HG02588 (cell line): ENCODE measurements at regions not wholly inside any gene's neighbourhood (a gene's known extent, or its start where the extent isn't known, plus 50 kb on each side); places are given as distances from the start of the nearest gene placed in this dataset.

Experiments used
- ATAC-seq: cut with Tn5 transposase; IDR thresholded peaks from one replicate; pipeline ENCODE4 v1.9.1; 2021; ENCODE audit warnings: mild to moderate bottlenecking, moderate library complexity; ENCODE audit not compliant: unreplicated experiment

GRCh38 chr13:59495936-59496512, 667.7 kb downstream of the DIAPH3 start:
- no peak for ATAC-seq

GRCh38 chr13:59497621-59498247, 666.0 kb downstream of the DIAPH3 start:
- no peak for ATAC-seq

DNA sequence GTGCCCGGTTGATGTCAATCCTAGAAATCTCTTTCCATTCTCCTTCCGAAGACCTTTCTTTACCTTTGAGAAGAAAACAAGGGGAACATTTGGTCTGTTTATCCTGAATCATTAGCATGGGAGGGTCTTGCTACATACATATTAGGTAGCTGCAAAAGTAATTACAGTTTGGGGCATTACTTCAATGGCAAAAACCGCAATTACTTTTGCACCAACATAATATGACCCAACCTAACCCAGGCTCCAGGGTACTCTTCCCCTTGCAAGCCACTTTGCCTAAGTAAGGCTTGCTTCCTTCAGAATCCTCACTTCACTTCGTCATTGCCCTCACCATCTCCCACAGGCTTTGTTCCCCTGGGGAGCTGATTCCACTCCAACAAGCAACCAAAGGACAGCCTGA, 662.7 kb downstream of the DIAPH3 start:
- ATAC-seq, result no peak

GRCh38 chr13:59504407-59504806, 659.3 kb downstream of the DIAPH3 start:
- ATAC-seq, result no peak

DNA sequence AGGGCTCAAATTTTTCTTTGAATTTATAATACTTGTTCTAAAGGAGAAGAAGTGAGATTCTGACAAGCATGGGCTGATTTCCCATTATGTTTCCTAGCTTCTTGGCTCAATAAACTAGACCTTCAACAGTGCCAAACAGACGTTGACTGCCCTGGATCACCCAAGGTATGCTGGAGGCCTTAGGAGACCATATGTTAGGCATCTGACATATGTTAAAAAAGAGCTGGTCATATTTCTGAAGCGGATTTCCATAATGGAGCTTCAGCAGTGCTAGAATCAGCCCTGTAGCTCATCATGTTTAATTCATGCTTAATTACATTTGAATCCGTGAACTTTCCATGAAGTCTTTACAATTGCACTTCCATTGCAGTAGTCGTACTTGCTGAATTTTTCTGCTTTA, 653.3 kb downstream of the DIAPH3 start:
- ATAC-seq, result no peak

- ATAC-seq, result no peak
Measured at GRCh38 chr13:59513686-59514085, 650.0 kb downstream of the DIAPH3 start.

DNA sequence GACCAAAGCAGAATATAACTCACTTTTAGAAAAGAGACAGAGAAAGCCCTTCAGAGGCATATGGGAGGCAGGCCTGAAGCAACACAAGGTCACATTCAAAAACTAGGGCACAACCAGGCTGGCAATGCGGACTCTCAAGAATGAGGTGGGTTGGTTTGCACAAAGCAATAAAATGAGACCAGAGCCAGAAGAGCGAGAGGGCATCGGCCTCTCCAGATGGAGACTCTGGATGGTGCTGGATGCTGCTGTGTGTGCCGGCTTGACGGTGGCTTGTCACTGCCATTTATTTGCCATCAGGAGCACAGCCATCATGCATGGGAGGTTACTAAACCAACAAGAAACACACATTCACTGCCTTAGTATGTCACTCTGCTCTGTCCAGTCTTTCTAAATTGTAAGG, 649.4 kb downstream of the DIAPH3 start:
- no peak for ATAC-seq

- no peak for ATAC-seq
Measured at GRCh38 chr13:59519819-59520218, 643.9 kb downstream of the DIAPH3 start.

DNA sequence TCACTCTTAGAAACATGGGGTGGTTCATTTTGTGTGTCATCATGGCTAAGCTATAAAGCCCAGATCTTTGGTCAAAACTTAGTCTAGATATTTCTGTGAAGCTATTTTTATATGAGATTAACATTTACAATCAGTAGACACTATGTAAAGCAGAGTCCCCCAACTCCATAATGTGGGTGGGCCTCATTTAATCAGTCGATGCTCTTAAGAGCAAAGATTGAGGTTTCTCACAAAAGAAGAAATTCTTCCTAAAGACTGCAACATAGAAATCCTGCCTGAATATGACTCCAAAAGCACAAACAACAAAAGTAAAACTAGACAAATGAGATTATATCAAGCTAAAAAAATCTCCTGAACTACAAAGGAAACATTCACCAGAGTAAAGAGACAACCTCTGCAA, 642.2 kb downstream of the DIAPH3 start:
- no peak for ATAC-seq

DNA sequence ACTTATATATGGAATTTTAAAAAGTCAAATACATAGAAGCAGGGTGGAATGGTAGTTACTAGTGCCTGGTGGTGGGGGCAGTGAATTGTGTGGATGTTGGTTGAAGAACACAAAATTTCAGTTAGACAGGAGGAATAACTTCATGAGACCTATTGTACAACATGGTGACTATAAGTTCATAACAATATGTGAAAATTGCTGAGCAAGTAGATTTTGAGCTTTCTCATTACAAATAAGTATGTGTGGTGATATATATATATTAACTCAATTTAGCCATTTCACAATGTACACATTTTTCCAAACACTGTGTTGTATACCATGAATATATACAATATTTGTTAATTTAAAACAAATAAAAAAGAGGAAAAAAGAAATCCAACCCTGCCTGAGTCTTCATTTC, 641.1 kb downstream of the DIAPH3 start:
- no peak for ATAC-seq

DNA sequence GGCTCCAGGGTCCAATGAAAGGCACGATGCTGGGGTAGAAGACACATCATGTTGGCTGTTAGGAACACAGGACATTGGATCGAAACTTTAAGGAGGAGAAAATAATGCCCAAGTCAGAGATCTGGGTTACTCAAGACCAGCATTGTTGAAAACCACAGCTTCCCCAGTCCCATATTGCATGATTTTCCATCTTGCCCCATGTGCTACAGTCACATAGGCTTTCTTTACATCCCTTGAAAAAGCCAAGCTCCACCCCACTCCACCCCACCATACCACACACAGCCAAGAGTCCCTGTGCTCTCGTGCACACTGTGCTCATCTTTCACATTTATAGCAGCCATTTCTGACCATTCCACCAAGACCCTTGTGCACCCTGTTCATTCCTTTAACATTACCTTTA, 636.2 kb downstream of the DIAPH3 start:
- ATAC-seq, result no peak

- ATAC-seq, result no peak
Measured at GRCh38 chr13:59531571-59532091, 632.1 kb downstream of the DIAPH3 start.

DNA sequence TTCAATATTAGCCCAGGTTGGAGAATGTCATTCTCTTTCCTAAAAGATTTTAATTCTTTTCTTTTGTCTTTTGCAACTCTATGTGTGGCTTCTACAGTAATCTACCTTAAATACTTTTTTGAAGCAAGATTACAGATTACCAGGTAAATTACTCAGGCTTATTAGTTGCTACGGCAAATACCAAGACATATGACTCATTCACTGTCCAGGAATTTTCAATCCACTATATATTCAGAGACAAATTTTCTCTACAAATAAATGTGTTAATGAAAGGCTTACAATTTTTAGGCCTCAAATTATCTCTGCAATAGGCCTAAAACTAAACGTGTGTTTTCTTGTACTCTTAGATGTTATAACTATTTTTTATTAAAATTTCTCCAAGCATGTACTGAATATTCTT, 631.3 kb downstream of the DIAPH3 start:
- ATAC-seq, result no peak

- no peak for ATAC-seq
Measured at GRCh38 chr13:59533561-59534555, 629.9 kb downstream of the DIAPH3 start.

- ATAC-seq, result no peak
Measured at GRCh38 chr13:59534806-59535205, 628.9 kb downstream of the DIAPH3 start.

GRCh38 chr13:59537500-59537899, 626.2 kb downstream of the DIAPH3 start:
- ATAC-seq, result no peak

- ATAC-seq, result no peak
Measured at GRCh38 chr13:59538512-59538911, 625.2 kb downstream of the DIAPH3 start.

- no peak for ATAC-seq
Measured at GRCh38 chr13:59542303-59542702, 621.4 kb downstream of the DIAPH3 start.

- ATAC-seq, result no peak
Measured at GRCh38 chr13:59543418-59543817, 620.3 kb downstream of the DIAPH3 start.

DNA sequence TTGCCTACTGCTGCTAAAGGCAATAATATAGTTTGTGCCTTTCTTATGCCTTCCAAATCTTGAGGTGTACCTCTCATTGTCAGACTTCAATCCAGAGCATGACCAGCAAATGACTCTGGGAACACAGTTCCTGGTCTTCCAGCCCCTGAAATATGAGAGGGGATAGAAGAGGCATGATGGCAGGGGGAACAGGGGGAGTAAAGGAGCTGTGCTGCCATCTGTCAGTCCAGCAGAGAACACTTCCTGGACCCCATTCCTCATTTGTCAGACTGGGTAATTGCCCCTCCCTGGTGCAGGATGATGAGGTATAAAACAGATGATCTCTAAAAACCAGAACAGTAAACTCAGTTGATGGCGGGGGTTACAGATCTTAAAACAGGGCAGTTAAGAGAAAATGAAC, 618.7 kb downstream of the DIAPH3 start:
- no peak for ATAC-seq

DNA sequence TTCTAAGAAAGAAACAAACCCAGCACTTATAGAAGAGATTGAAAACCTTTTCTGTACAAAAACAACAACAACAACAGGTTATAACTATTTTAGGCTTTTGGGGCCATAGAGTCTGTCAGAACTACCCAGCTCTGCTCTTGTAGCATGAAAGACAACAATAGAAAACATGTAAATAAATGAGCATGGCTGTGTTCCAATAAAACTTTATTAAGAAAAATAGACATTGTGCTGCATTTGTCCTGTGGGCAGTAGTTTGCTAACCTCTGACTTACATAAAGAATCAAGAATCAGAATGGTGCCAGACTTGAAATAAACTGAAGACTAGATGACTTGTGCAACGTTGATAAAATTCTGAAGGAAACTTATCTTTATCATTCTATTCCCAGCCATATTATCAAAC, 617.5 kb downstream of the DIAPH3 start:
- no peak for ATAC-seq

GRCh38 chr13:59547950-59548349, 615.8 kb downstream of the DIAPH3 start:
- no peak for ATAC-seq
